Panc1 (cell line): ENCODE measurements at regions not wholly inside any gene's neighbourhood (a gene's known extent, or its start where the extent isn't known, plus 50 kb on each side); places are given as distances from the start of the nearest gene placed in this dataset.

Source experiments
- ATAC-seq: fragments of 200-7000 bp; cut with Tn5 transposase; 2 replicates; pipeline ENCODE4 v1.9.1; 2020; ENCODE audit warnings: mild to moderate bottlenecking, moderate library complexity
- BruUV-seq: library from RNA; stranded (reverse); fragments of 400-500 nt; replicated peaks from 2 replicates; lab custom pipeline; 2021; lab: Mats Ljungman, UMichigan
- CTCF ChIA-PET: fragments of 300-600 bp; sonication (Branson Sonifier 250); formaldehyde crosslinking; loops from one replicate; lab custom pipeline; 2022; ENCODE audit warnings: antibody characterized with exemption; lab: Charles Lee
- POLR2A ChIA-PET: fragments of 300-600 bp; sonication (Branson Sonifier 250); formaldehyde crosslinking; loops from one replicate; lab custom pipeline; 2022; ENCODE audit warnings: antibody characterized with exemption; lab: Charles Lee
- DNase-seq: peaks from one replicate; pipeline ENCODE4 v3.0.0-alpha.2; 2010; ENCODE audit warnings: low read depth, low spot score
- H3K27ac ChIP-seq: 2 replicates; pipeline ENCODE4 v1.5.1; 2011; ENCODE audit warnings: mild to moderate bottlenecking, low read length, inconsistent platforms
- H3K27me3 ChIP-seq: fragments of 200-500 bp; sonication (Bioruptor generic); 2 replicates; pipeline ENCODE4 v1.6.0; 2014; ENCODE audit warnings: low read length, inconsistent platforms; ENCODE audit not compliant: control insufficient read depth, insufficient read depth
- H3K36me3 ChIP-seq: fragments of 200-500 bp; sonication (Bioruptor generic); 2 replicates; pipeline ENCODE4 v1.5.1; 2014; ENCODE audit warnings: inconsistent platforms, mild to moderate bottlenecking, low read length, moderate library complexity; ENCODE audit not compliant: control insufficient read depth, insufficient read depth
- H3K4me1 ChIP-seq: 2 replicates; pipeline ENCODE4 v1.5.1; 2011; ENCODE audit warnings: inconsistent platforms, mild to moderate bottlenecking, low read length, moderate library complexity; ENCODE audit not compliant: control insufficient read depth, insufficient read depth
- H3K4me3 ChIP-seq, 2 experiments: 2 replicates each; pipeline ENCODE4 v1.5.1; 2011 to 2012; ENCODE audit warnings: low read depth in 2 of 2, low read length in 2 of 2, mild to moderate bottlenecking in 2 of 2, inconsistent platforms in 1 of 2, moderate library complexity in 1 of 2
- H3K9me3 ChIP-seq: fragments of 200-500 bp; sonication (Bioruptor generic); 2 replicates; pipeline ENCODE4 v1.5.1; 2014; ENCODE audit warnings: low read depth, mild to moderate bottlenecking, inconsistent platforms, low read length, moderate library complexity; ENCODE audit not compliant: control insufficient read depth, insufficient read depth
- POLR2AphosphoS5 ChIP-seq: IDR thresholded peaks from 2 replicates; pipeline ENCODE4 v1.6.1; 2012; ENCODE audit warnings: mild to moderate bottlenecking, low read depth, low read length, moderate library complexity
- SIN3A ChIP-seq: IDR thresholded peaks from 2 replicates; pipeline ENCODE4 v1.6.1; 2012; ENCODE audit warnings: low read depth, mild to moderate bottlenecking, low read length, moderate library complexity, borderline replicate concordance; ENCODE audit not compliant: insufficient read depth
- TCF7L2 ChIP-seq: IDR thresholded peaks from 2 replicates; pipeline ENCODE4 v1.6.1; 2011; ENCODE audit warnings: mild to moderate bottlenecking, low read depth, low read length, inconsistent platforms
- in situ Hi-C: cut with HindIII; loops from 2 replicates; pipeline ENCODE4 v1.10.0; 2016; ENCODE audit warnings: low sequenced_read_pairs, low pct_unique_long_range_greater_than_20kb
- intact Hi-C: fragments of 100-400 bp; cut with micrococcal nuclease; formaldehyde crosslinking; loops from one replicate; pipeline ENCODE4 v1.10.0; 2022; ENCODE audit not compliant: unreplicated experiment
- TF ChIP-seq, protein P1 (sequence below): fragments of 450-650 bp; IDR thresholded peaks from 2 replicates; pipeline ENCODE4 v1.5.1; 2017; ENCODE audit warnings: mild to moderate bottlenecking
- TF ChIP-seq, protein P2 (sequence below), 2 experiments: IDR thresholded peaks; 2 replicates each; pipeline ENCODE4 v1.6.1; 2011 to 2012; ENCODE audit warnings: low read depth in 2 of 2, control low read depth in 1 of 2, low read length in 1 of 2, mild to moderate bottlenecking in 1 of 2, moderate library complexity in 1 of 2; ENCODE audit not compliant: insufficient read depth in 1 of 2

DNA sequence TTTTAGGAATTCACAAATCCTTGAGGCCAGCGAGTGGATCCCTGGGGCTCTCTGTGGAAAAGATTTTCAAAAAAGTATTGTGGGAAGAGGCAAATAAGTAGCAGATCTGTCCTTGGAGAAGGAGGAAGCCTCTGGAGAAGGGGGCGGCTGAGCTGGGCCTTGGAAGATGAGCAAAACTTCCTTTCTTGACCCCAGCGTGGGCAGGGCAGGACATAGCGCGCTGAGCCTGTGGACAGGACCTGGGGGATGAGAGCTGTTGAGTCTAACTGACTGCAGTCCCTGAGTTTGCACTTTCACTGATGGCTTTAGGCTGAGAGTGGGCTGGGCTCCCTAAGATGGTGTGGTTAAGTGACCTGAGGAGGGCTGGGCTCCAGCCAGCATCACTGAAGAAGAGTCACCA lies 170.2 kb upstream of the GALNT2 start:
- no peak for TF ChIP-seq POLR2AphosphoS5
- no peak for TF ChIP-seq TCF7L2
- TF ChIP-seq, protein P1, sequence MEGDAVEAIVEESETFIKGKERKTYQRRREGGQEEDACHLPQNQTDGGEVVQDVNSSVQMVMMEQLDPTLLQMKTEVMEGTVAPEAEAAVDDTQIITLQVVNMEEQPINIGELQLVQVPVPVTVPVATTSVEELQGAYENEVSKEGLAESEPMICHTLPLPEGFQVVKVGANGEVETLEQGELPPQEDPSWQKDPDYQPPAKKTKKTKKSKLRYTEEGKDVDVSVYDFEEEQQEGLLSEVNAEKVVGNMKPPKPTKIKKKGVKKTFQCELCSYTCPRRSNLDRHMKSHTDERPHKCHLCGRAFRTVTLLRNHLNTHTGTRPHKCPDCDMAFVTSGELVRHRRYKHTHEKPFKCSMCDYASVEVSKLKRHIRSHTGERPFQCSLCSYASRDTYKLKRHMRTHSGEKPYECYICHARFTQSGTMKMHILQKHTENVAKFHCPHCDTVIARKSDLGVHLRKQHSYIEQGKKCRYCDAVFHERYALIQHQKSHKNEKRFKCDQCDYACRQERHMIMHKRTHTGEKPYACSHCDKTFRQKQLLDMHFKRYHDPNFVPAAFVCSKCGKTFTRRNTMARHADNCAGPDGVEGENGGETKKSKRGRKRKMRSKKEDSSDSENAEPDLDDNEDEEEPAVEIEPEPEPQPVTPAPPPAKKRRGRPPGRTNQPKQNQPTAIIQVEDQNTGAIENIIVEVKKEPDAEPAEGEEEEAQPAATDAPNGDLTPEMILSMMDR: no peak
- TF ChIP-seq, protein P2, sequence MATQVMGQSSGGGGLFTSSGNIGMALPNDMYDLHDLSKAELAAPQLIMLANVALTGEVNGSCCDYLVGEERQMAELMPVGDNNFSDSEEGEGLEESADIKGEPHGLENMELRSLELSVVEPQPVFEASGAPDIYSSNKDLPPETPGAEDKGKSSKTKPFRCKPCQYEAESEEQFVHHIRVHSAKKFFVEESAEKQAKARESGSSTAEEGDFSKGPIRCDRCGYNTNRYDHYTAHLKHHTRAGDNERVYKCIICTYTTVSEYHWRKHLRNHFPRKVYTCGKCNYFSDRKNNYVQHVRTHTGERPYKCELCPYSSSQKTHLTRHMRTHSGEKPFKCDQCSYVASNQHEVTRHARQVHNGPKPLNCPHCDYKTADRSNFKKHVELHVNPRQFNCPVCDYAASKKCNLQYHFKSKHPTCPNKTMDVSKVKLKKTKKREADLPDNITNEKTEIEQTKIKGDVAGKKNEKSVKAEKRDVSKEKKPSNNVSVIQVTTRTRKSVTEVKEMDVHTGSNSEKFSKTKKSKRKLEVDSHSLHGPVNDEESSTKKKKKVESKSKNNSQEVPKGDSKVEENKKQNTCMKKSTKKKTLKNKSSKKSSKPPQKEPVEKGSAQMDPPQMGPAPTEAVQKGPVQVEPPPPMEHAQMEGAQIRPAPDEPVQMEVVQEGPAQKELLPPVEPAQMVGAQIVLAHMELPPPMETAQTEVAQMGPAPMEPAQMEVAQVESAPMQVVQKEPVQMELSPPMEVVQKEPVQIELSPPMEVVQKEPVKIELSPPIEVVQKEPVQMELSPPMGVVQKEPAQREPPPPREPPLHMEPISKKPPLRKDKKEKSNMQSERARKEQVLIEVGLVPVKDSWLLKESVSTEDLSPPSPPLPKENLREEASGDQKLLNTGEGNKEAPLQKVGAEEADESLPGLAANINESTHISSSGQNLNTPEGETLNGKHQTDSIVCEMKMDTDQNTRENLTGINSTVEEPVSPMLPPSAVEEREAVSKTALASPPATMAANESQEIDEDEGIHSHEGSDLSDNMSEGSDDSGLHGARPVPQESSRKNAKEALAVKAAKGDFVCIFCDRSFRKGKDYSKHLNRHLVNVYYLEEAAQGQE (IDR thresholded peaks at IDR 0.05; ENCODE audit: insufficient read depth in 1 of 2, low read depth in 2 of 2, low read length in 1 of 2): no peak
- no peak for TF ChIP-seq SIN3A
- Histone ChIP-seq H3K4me1 (no peaks in the 10 kb centered on the region), H3K36me3 (no peaks in the 10 kb centered on the region), H3K27me3 (peaks cover 6% of the 10 kb centered on the region), H3K4me3 (no peak overlapping the region), H3K27ac (no peak overlapping the region), H3K9me3 (no peaks in the 10 kb centered on the region)
- no TSS peak for BruUV-seq
- DNase-seq: no peak
- intact Hi-C loops (no loop called here), in situ Hi-C loops (no loop called here)
- CTCF ChIA-PET: no interaction called here
- POLR2A ChIA-PET: no interaction called here
- ATAC-seq: no peak

DNA sequence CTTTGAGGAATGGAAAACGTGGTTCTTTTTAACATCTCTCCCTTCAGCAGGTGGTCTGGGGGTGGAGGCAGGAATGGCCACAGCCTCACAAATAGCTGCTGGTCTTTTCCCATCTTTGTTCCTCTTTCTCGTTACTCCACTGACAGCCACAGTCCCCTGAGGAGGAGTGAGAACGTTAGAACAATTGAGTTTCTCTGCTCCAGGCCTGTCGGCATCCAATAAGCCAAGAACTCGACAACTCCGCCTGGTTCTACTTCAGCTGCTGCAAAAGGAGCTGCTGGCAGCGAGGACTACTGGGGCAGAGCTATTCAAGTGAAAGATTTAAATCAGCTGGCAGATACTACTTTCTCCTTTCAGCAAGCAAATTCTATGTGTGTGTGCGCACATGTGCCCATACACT lies 169.5 kb upstream of the GALNT2 start:
- Histone ChIP-seq H3K4me3 (no peak overlapping the region), H3K36me3 (no peaks in the 10 kb centered on the region), H3K27ac (no peak overlapping the region), H3K4me1 (no peaks in the 10 kb centered on the region), H3K27me3 (peaks cover 4% of the 10 kb centered on the region), H3K9me3 (no peaks in the 10 kb centered on the region)
- CTCF ChIA-PET: no interaction called here
- in situ Hi-C loops: no loop called here
- no peak for ATAC-seq
- BruUV-seq: no TSS peak
- intact Hi-C loops: no loop called here
- TF ChIP-seq, protein P2 (IDR thresholded peaks at IDR 0.05; ENCODE audit: insufficient read depth in 1 of 2, low read depth in 2 of 2, low read length in 1 of 2): no peak
- TF ChIP-seq SIN3A (no peak), TCF7L2 (no peak), POLR2AphosphoS5 (no peak)
- TF ChIP-seq, protein P1: no peak
- DNase-seq: no peak
- POLR2A ChIA-PET: no interaction called here
